ENCODE measurements at regions not wholly inside any gene's neighbourhood (a gene's known extent, or its start where the extent isn't known, plus 50 kb on each side); places are given as distances from the start of the nearest gene placed in this dataset.
"Not testable (repeated sequence)": the region's sequence is repeated elsewhere in the genome, so short reads cannot be mapped to it uniquely, and the experiment has no call there.

DNA sequence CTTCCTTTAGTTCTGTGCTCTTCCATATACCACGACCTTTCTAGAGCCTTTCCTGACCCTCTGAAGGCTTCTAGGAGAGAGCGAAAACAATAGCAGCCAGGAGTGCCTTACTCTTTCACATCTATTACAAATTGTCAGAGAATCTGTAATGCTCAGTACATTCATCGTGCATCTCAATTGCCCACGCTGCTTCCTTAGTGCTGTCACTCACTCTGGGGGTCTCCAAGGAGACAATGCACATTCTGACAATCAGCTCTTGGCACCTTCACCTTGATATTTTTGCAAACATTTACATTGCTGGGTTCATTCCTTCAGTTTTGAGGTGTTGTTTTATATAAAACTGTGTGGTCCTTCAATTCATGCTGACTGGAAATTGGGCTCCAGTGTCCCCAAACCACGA, 110.1 kb upstream of the GPR101 start:
- H3K27me3 Mint-ChIP-seq: peaks cover 3% of the 10 kb centered on the region
- H3K9me3 Mint-ChIP-seq: no peaks in the 10 kb centered on the region
- ChIA-PET POLR2A (no interaction called here), CTCF (no interaction called here)
- H3K27ac Mint-ChIP-seq: no peak overlapping the region
- no peaks in the 10 kb centered on the region for H3K4me1 Mint-ChIP-seq
- no peak for DNase-seq
- H3K4me3 Mint-ChIP-seq: no peak overlapping the region
- no peaks in the 10 kb centered on the region for H3K36me3 Mint-ChIP-seq (ENCODE audit: low read depth)

- H3K9me3 Mint-ChIP-seq; H3K36me3 Mint-ChIP-seq (ENCODE audit: low read depth); POLR2A ChIA-PET; H3K27ac Mint-ChIP-seq; H3K27me3 Mint-ChIP-seq; H3K4me1 Mint-ChIP-seq; DNase-seq; H3K4me3 Mint-ChIP-seq; CTCF ChIA-PET: not testable (repeated sequence)
Measured at GRCh38 chrX:137122651-137123050, 88.9 kb upstream of the GPR101 start.

DNA sequence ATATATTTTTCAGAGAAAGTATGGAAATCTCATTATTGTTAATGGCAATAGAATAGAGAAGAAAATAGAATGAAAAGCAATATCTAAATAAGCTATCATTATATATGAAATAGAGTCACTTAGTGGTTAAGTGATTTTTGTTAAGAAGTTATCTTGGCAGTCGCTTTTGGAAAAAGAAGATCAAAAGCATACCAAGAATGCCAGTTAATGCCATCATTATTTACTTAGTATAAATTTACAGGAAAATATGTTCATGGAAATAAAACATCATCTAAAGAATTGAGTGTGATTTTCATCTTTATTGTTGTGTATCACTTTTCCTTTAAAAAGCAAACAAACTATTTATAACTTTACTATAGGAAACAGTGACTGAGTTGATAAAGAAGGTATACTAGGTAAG, 85.3 kb upstream of the GPR101 start:
- no peak overlapping the region for H3K27ac Mint-ChIP-seq
- CTCF ChIA-PET: no interaction called here
- H3K27me3 Mint-ChIP-seq: no peaks in the 10 kb centered on the region
- no peak for DNase-seq
- POLR2A ChIA-PET: no interaction called here
- no peak overlapping the region for H3K4me3 Mint-ChIP-seq
- H3K4me1 Mint-ChIP-seq: no peaks in the 10 kb centered on the region
- H3K9me3 Mint-ChIP-seq: no peaks in the 10 kb centered on the region
- no peaks in the 10 kb centered on the region for H3K36me3 Mint-ChIP-seq (ENCODE audit: low read depth)

DNA sequence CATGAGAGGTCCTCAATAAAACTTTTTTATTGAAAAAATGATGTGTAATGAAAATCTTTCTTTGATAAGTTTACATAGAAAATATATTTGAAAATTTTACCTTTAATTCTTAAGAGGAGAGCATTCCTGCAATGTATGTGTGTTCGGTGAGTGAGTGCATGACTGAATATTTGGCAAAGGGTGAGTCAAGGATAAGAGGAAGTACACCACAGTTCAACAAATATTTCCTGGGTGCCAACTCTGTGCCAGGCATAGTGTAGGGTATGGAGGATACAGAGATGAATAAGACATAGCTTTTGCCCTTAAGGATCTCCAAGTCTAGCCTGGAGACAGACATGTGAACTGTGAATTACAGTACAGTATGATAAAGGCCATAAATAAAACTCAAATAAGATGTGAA, 84.7 kb upstream of the GPR101 start:
- no peak overlapping the region for H3K4me3 Mint-ChIP-seq
- H3K4me1 Mint-ChIP-seq: no peaks in the 10 kb centered on the region
- no peak overlapping the region for H3K27ac Mint-ChIP-seq
- CTCF ChIA-PET: no interaction called here
- no peak for DNase-seq
- H3K27me3 Mint-ChIP-seq: no peaks in the 10 kb centered on the region
- H3K9me3 Mint-ChIP-seq: no peaks in the 10 kb centered on the region
- H3K36me3 Mint-ChIP-seq (ENCODE audit: low read depth): no peaks in the 10 kb centered on the region
- POLR2A ChIA-PET: no interaction called here

DNA sequence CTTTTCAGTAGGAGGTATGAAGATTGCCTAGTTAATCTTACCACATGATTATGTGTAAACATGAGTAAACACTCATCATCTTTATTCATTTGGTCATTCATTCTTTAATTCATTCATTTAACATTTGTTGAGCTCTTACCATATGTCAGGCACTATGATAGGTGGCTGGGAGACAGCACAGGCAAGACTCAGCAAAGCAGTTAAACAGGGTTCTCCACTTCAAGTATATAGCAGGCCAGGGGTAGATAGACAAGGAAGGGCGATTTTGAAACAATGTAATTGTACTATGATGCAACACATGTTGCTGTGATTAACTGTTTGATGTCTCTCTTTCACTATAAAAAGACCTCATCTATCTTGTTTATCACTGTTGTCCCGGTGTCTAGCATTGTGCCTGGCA, 84.3 kb upstream of the GPR101 start:
- CTCF ChIA-PET: no interaction called here
- POLR2A ChIA-PET: no interaction called here
- Mint-ChIP-seq H3K9me3 (no peaks in the 10 kb centered on the region), H3K27ac (no peak overlapping the region), H3K4me3 (no peak overlapping the region), H3K36me3 (ENCODE audit: low read depth) (no peaks in the 10 kb centered on the region), H3K4me1 (no peaks in the 10 kb centered on the region), H3K27me3 (no peaks in the 10 kb centered on the region)
- DNase-seq: no peak

DNA sequence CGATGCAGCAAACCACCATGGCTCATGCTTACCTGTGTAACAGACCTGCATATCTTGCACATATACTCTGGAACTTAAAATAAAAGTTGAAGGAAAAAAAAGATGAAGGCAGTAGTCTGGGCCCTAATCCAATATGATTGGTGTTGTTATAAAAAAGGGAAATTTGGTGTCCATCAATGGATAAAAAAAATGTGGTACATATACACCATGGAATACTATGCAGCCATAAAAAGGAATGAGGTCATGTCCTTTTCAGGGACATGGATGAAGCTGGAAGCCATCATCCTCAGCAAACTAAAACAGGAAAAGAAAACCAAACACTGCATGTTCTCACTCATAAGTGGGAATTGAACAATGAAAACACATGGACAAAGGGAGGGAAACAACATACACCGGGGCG, 74.1 kb upstream of the GPR101 start:
- CTCF ChIA-PET; DNase-seq; H3K9me3 Mint-ChIP-seq; POLR2A ChIA-PET; H3K27me3 Mint-ChIP-seq; H3K36me3 Mint-ChIP-seq (ENCODE audit: low read depth); H3K4me1 Mint-ChIP-seq; H3K27ac Mint-ChIP-seq; H3K4me3 Mint-ChIP-seq: not testable (repeated sequence)

GRCh38 chrX:137101273-137101990, 67.6 kb upstream of the GPR101 start:
- H3K27ac Mint-ChIP-seq: no peak overlapping the region
- ChIA-PET POLR2A (no interaction called here), CTCF (no interaction called here)
- no peaks in the 10 kb centered on the region for H3K4me1 Mint-ChIP-seq
- no peak overlapping the region for H3K4me3 Mint-ChIP-seq
- H3K36me3 Mint-ChIP-seq (ENCODE audit: low read depth): no peaks in the 10 kb centered on the region
- H3K27me3 Mint-ChIP-seq: peaks cover 18% of the 10 kb centered on the region
- H3K9me3 Mint-ChIP-seq: no peaks in the 10 kb centered on the region
- no peak for DNase-seq
